SU-DHL-6 (cell line): ENCODE measurements at regions not wholly inside any gene's neighbourhood (a gene's known extent, or its start where the extent isn't known, plus 50 kb on each side); places are given as distances from the start of the nearest gene placed in this dataset.

Experiments used
- CTCF ChIP-seq: fragments of 200-600 bp; sonication (generic); IDR thresholded peaks from one replicate; pipeline ENCODE4 v1.5.1; 2017; ENCODE audit warnings: antibody characterized with exemption, mild to moderate bottlenecking, low read length, moderate library complexity; ENCODE audit not compliant: insufficient read depth, poor library complexity, severe bottlenecking
- EZH2phosphoT487 ChIP-seq: fragments of 200-600 bp; sonication (generic), shearing (Covaris generic); conservative IDR thresholded peaks from 2 replicates; pipeline ENCODE4 v1.6.1; 2018; ENCODE audit warnings: mild to moderate bottlenecking, antibody characterized with exemption, low read length, moderate library complexity, mixed read lengths

GRCh38 chr2:155157711-155158110, 459.2 kb downstream of the KCNJ3 start:
- TF ChIP-seq CTCF (no peak), EZH2phosphoT487 (no peak)
